Fibroblast of skin of left quadriceps (primary cell): ENCODE measurements at regions not wholly inside any gene's neighbourhood (a gene's known extent, or its start where the extent isn't known, plus 50 kb on each side); places are given as distances from the start of the nearest gene placed in this dataset.
"Not testable (repeated sequence)": the region's sequence is repeated elsewhere in the genome, so short reads cannot be mapped to it uniquely, and the experiment has no call there.

Source experiments
- DNase-seq, 2 experiments: peaks; one replicate each; pipeline ENCODE4 v3.0.0-alpha.2; 2013; ENCODE audit warnings: low read depth in 2 of 2

DNA sequence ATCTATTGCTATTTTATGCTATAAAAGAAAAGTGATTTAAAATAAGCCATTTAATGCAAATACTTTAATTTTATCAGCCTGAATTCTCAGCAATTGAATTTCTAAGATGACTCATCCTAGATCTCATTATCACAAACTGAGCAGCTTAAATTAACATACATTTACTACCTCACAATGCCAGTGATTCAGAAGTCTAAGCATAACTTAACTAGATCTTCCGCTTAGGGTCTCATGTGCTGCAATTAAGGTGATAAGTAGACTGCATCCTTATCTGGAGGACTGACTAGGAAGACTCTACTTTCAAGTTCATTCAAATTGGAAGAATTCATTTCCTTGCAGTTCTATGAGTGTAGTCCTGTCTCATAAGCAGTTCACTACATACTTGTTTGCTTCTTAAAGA, 286.6 kb downstream of the COL11A1 start:
- no peak for DNase-seq

DNA sequence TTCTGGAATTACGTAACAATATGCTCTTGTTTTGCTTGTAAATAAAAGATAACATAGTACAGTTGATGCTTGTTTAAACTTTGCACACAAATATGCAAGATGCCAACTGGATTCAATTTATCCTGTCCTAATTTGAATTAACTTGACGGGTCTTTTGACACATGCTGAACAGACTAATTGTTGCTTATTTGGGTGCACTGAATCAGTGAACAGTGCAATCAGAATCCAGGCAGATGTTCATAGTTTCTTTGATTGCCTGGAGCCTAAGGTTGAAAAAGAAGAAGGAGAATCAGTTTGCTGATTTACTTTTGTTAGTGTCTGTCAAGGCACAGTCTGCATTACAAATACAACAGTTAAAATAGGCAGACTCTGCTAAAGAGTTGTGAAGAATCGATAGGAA, 307.9 kb downstream of the COL11A1 start:
- no peak for DNase-seq

DNA sequence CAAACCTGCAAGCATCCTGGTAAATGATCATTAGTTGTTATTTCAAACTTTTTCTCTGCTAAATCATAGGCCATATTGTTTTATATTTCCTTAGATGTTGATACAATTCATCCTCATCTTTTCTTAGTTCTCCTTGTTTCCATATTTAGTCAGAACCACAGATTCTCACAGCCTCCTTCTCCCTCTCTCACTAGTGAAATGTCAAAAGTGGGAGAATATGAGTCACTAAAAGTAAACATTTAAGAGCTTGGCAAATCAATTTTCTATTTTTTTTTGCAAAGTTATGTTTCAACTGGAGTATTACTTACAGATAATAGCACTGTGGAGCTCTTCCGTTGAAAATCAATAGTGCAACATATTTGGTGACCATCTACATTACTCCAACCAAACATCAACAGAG, 308.8 kb downstream of the COL11A1 start:
- DNase-seq = no peak

DNA sequence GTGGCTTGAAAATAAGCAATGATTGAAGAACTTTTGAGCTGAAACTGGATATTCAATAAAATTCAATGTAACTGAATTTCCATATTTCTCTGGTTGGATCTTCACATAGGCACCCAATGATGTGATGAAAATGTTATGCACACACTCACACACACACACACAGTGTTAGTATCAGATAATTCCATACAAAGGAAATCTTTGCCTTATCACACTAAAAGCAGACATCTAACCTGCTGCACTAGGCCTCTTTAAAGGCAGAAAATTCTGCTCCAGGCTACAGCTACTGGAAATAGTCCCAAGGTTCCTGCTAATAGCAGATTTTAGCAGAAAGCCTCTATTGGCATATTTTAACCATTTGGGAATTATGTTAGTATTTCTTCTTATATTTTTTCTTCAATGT, 309.6 kb downstream of the COL11A1 start:
- no peak for DNase-seq

DNA sequence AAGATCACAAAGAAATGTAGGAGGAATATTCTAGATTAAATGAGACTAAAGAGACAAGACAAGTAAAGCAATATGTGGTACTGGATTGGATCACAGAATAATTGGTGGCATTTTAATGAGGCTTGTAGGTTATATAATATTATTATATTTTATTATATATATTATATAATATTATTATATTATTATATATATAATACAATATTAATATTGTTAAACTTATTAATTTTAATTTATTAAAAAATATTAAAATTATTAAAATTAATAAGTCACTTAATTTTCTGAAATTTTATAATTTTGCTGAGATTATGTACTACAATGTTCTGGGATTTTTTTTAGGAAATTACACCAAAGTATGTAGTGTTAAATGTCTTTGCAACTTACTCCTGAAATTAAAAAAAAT, 311.9 kb downstream of the COL11A1 start:
- DNase-seq = no peak

DNA sequence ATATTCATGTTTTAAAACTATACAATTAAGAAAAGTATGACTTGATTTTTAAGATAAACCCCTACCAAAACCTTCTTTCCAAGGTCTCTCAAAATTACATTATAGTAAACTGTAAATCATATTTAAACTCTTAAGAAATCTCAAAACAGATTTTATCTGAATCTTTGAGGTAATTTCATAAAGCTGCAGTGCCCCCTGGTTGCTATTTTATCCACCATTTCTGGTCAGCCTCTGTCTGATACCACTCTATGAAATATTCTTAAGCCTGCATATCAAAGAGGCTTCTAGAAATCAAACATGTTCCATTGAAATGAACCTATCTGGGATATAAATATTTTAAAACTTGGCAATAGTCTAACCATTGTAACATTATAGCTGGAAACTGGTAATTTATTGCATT, 317.3 kb downstream of the COL11A1 start:
- no peak for DNase-seq

DNA sequence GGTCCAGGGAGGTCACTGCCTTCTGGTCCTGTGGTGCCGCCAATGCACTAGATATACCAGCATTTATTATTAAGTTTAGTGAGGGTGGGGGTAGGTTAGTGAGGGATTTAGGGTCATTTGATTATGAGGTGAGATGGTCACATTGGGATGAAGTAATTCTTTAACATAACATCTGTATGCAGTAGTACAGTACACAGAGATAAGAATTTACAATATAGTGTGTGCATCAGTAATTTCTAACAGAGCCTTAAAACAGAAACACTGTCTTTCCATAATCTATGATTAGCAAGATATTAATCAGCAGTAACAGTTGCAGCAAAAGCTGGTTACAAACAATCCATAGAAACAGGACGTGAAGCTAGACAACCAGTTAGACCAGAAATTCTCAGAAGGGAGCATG, 318.4 kb downstream of the COL11A1 start:
- DNase-seq = not testable (repeated sequence)

DNA sequence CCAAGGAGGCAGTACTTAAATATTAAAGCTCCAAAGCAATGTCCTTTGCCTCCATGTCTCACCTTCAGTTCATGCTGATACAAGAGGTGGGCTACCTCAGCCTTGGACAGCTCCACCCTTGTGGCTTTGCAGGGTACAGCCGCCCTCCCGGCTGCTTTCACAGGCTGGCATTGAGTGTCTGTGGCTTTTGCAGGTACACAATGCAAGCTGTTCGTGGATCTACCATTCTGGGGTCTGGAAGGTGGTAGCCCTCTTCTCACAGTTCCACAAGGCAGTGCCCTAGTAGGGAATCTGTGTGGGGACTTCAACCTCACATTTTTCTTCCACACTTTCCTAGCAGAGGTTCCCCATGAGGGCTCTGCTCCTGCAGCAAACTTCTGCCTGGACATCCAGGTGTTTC, 324.8 kb downstream of the COL11A1 start:
- no peak for DNase-seq

DNA sequence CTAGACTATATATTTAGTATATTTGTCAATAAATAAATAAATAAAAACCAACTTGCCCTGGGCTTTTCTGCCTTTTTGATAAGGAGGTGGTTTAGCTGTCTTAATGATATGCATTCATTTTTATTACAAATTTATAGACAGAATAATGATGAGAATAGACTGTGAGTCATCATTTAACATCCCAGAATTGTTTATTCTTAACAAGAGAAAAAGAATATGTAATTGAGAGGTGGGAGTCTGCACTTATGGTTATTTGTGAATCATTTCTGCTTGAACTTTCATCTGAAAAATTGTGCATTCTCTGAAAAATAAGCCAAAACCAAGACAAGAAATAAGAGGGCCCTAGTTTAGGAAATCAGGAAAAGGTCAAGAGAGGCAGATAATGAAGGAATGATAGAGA, 326.2 kb downstream of the COL11A1 start:
- no peak for DNase-seq

DNA sequence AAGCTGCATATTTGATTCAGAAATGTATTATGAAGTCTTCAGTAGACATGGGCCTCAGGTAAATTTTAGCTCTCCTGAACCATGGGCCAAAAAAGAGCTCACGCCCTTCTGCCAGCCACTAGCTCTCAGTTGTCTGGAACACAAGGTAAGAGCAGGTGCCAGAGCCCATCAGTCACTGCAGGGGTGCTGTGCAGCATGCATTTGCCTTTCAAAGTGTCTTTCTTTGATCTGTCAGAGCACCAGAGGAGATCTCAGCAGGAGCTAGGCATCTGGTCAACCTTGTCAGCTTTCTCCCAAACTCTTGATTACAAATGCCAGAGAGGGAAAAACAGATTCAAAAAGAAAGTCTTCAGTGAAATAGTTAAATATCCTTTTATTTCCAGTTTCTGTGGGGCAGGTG, 332.3 kb downstream of the COL11A1 start:
- DNase-seq = no peak

DNA sequence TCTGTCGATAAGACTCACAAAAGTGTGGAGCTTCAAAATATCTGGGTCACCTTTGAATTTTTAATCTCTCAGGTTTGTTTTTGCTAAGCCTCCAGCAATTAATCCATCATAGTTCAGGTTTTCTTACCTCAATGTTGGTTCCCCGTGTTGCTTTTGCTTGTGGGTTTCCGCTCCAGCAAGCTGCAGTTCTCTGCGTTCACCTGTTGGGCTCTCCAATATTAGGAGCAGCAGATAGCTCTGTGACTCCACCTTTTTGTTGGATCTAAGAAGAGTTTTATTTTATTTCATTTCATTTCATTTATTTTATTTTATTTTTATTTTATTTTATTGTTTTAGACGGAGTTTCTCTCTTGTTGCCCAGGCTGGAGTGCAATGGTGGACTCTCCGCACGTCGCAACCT, 335.5 kb downstream of the COL11A1 start:
- no peak for DNase-seq

DNA sequence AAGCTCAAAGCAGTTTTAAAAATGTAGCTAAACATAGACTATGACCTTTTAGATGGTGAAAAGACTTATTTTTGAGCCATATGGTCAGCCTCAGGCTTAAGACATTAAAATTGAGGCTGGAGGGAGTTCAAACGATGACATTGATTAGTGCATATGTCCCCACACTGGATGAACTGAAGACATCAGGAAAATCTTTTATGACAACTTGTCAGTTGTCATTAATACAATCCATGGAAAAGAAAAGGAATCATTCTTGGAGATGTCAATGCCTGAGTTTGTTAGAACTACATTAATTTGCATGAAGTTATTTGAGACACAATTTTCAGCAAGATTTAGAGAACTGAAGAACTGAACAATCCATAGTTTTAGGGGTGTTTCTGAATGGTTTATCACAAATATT, 349.9 kb downstream of the COL11A1 start:
- no peak for DNase-seq

DNA sequence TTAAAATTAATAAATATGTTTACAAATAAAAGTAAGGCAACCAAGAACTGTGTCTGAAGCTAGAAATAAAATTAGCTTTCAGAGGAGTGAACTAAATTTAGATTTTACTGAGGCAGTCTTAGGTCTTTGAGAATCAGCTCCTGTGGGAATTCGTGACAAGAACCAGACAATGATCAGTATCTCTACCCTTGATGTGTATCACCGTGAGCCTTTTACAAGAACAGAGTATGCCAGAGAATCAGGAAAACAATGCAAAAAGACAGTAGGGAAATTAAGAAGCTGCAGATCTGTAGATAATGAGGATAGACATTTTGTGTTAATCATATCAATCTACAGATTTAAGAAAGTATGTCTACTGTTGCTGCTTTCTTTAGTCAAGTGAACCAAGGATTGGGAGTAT, 351.0 kb downstream of the COL11A1 start:
- DNase-seq = no peak

DNA sequence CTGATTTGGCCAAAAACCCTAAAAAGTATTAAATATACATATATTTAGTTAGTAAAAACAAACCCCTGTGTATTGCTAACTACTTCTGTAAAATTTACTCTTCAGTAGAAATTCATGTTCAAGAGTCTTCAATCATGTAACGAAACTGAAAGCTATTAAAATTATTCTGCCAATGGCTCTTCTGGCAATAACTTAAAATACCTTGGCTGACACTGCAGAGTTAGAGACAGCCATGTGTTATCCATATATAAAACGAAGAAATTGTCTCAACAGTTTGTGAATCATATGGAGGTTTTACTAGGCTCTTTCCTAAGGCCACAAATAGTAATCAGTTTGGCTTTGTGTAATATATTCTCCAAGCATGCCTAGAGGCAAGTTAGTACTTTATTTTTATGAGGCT, 357.2 kb downstream of the COL11A1 start:
- no peak for DNase-seq

DNA sequence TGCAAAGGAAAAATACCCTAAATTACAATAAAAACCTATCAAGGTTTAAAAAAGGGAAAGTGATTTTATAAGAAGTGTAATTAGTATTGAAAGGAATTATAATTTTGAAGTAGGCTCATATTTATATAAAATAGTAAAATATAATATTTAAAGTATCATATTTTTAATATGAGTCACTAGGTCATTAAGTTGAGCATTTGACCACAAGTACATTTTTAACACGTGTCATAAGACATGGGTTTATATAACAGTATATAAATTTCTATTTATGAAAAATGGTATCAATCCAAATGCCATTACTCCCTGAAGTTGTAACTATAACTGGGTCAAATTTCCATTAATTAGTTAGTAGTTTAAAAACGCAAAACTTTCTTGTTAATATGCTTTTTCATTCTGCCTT, 365.9 kb downstream of the COL11A1 start:
- no peak for DNase-seq

DNA sequence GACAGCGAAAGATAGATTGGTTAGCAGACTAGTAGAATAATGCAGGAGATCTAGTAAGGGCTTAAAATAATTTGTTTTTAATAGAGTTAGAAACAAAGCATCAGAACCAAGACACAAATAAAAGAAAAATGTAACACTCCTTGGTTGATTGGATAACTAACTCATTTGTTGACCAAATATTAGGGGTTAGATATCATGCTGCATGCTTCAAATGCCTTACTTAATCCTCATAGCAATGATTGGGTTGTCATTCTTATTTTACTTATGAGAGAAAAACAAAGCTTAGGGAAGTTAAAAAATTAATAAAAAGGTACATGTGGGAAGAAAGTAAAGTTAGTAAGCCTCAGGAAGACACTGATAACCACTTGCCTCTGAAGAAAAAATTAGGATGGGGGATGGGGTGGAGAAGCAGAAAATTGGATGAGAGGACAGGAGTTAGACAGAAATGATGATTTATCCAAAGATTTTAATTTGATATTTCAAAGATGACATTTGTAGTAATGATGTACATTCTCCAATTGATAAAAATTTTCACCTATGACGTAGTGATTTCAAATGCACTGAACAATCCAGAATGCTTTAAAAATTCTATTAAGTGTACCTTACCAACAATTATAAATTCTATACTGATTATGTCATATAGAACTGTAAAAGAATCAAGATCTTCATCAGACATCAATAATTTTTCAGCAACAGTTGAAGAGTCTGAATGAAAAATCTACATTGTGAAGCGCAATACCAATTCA, 374.7 kb downstream of the COL11A1 start:
- no peak for DNase-seq

DNA sequence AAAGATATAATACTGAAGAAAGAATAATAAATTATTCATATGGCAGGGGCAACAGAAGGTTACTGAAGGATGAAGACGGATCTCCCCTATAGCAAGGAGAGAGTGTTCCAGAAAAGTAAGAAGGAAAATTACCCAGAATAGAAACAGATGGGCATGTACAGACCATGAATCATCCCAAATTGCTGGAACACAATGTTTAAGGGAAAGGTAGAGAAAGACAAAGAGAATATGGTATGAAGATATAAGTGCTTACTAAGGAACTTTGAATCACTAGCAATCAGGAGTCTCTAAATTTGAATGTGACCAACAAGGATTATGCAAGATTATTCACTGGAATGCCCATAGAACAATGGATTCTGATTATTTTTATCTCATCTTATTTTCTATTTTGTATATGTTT, 375.4 kb downstream of the COL11A1 start:
- DNase-seq = peak in 1 of 2 experiments; percentile 3

DNA sequence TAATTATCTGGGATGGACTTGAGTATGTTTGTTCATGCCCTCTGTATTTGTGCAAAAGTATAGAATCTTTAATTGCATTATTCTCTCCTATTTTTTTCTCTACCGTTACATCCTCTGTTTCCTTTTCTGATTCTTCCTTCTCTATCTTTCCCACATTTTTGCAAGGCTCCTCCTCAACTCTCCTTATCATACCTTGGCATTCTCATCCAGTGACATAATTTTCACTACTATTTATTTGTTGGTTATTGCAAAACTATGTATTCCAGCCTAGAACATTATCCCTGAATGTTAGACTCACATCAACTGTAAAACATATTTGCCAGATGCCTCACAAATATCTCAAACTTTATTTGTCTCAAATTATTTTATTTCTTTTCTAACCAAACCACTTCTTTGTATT, 381.9 kb downstream of the COL11A1 start:
- no peak for DNase-seq

DNA sequence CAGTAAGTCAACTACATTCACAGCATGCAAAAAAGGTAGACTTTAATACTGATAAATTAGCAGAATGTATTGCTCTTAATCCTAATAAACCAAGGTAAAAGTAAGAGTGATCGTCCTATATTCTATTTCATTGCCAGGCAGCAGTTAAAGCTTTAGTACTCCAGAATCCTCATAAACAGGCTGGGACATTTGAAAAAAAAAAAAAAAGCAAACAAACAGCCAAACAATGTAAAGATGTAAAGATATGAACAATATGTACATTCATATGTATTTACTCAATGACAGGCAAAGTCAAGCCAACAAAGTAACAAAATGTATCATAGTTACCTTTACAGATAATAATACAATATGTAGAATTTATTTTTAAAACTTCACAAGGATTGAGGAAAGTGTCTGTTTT, 383.6 kb downstream of the COL11A1 start:
- no peak for DNase-seq

DNA sequence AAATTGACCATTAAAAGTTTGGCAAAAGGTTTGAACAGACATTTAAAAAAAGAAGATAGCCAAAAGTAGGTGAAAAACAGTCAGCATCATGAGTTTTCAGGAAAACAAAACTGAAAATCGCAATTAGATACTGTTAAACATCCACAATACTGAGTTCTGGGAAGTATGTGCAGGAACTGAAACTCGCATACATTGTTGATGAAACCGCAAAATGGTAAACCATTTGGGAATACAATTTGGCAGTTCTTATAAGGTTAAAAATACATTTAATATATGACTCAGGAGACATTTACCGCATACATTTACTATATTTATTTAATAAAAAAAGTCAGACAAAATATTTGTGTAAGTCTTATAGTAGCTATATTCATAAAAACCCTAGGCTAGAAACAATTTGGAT, 393.2 kb downstream of the COL11A1 start:
- peak in 1 of 2 experiments; percentile 4 for DNase-seq

DNA sequence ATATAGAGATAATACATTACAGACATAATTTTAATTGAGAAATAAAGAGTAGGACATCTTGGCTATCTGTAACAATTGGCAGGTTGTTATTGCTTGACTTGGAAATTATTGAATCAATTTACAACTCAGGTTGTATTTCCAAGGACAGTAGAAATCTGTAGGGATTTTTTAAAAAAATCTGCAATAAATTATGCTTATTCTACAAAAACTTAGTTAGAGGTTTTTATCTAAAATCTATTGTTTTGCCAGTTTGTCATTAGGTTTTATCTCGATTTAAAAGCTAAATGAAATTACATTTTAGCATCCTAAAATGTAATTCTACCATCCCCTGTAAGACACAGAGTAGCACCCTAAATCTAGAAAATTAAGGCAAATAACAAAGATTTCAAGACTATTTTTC, 408.8 kb downstream of the COL11A1 start:
- DNase-seq = no peak

DNA sequence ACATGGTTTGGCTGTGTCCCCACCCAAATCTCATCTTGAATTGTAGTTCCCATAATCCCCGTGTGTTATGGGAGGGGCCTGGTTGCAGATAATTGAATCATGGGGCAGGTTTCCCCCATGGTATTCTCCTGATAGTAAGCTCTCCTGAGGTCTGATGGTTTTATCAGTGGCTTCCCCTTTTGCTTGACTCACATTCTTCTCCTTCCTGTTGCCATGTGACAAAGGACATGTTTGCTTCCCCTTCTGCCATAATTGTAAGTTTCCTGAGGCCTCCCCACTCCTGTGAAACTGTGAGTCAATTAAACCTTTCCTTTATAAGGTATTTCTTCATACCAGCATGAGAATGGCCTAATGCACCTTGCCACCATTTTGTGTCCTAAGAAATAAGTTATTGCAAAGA, 415.0 kb downstream of the COL11A1 start:
- DNase-seq = no peak

DNA sequence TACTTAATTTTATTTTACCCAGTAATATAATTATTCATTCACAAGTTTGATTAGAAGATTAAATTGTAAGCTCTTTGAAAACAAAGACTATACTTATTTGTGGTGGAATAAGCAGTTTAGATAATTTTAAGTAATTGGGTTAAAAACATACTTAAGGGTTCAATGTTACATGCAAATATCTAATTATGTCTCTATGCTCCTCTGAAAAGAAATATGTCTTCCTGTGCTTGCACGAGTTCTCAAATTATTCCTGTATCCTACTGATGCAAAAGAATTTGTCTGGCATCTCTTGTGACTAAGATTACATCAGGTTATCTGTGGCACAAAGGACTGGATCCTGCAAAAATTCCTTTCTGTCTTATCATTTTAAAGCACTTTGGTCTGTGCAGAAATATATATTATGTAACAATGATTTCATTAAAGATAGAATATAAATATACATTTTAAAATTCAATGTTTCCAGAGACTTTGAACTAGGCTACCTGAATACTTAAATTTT, 416.7 kb downstream of the COL11A1 start:
- no peak for DNase-seq

DNA sequence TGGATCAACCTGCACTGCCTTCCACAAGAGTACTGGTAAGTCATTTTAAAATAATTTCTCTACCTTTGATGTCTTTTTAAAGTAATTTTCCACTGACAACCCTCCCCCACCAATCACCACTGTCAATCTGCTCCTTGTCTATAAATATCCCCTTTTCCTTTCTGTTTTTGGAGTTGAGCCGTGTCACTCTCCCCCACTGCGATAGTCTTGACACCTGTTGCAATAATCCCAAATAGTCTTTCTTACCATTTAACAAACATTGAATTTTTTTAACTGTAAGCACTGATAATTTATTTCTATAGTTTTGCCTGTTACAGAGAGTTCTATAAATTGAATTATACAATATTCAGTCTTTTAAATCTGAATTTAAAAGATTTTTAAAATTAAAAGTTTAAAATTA, 420.9 kb downstream of the COL11A1 start:
- no peak for DNase-seq
